Mesothelial cell of epicardium (in vitro differentiated cells): ENCODE measurements at regions not wholly inside any gene's neighbourhood (a gene's known extent, or its start where the extent isn't known, plus 50 kb on each side); places are given as distances from the start of the nearest gene placed in this dataset.
"Not testable (repeated sequence)": the region's sequence is repeated elsewhere in the genome, so short reads cannot be mapped to it uniquely, and the experiment has no call there.

Experiments
- DNase-seq, 2 experiments: peaks; one replicate each; pipeline ENCODE4 v3.0.0; 2021; ENCODE audit warnings: low spot score in 2 of 2; ENCODE audit not compliant: unreplicated experiment in 2 of 2
- H3K27ac Mint-ChIP-seq: 2 replicates; pipeline ENCODE4 v1.8.0; 2021; ENCODE audit warnings: mixed read lengths
- H3K27me3 Mint-ChIP-seq: 2 replicates; pipeline ENCODE4 v1.8.0; 2021; ENCODE audit warnings: low read depth, mixed read lengths
- H3K36me3 Mint-ChIP-seq: 2 replicates; pipeline ENCODE4 v1.8.0; 2021; ENCODE audit warnings: mixed read lengths
- H3K4me1 Mint-ChIP-seq: 2 replicates; pipeline ENCODE4 v1.8.0; 2021; ENCODE audit warnings: mixed read lengths
- H3K4me3 Mint-ChIP-seq: 2 replicates; pipeline ENCODE4 v1.8.0; 2021; ENCODE audit warnings: mild to moderate bottlenecking, moderate library complexity, mixed read lengths
- H3K9me3 Mint-ChIP-seq: 2 replicates; pipeline ENCODE4 v1.8.0; 2021; ENCODE audit warnings: mixed read lengths
- CTCF ChIP-seq: fragments of 200-600 bp; sonication (generic); IDR thresholded peaks from one replicate; pipeline ENCODE4 v1.5.0; 2021; ENCODE audit warnings: antibody characterized with exemption; ENCODE audit not compliant: unreplicated experiment

GRCh38 chr13:60229708-60230272 lies 66.1 kb upstream of the DIAPH3 start:
- H3K4me1 Mint-ChIP-seq: peaks cover 38% of the 10 kb centered on the region
- H3K9me3 Mint-ChIP-seq: no peaks in the 10 kb centered on the region
- no peaks in the 10 kb centered on the region for H3K36me3 Mint-ChIP-seq
- H3K4me3 Mint-ChIP-seq: no peak overlapping the region
- peak overlapping the region; percentile 93 for H3K27ac Mint-ChIP-seq
- H3K27me3 Mint-ChIP-seq: no peaks in the 10 kb centered on the region
- no peak for DNase-seq
- TF ChIP-seq CTCF: no peak

- H3K4me3 Mint-ChIP-seq: no peak overlapping the region
- no peaks in the 10 kb centered on the region for H3K36me3 Mint-ChIP-seq
- H3K4me1 Mint-ChIP-seq: peaks cover 38% of the 10 kb centered on the region
- H3K27ac Mint-ChIP-seq: peak overlapping the region; percentile 93
- no peaks in the 10 kb centered on the region for H3K9me3 Mint-ChIP-seq
- TF ChIP-seq CTCF: no peak
- no peaks in the 10 kb centered on the region for H3K27me3 Mint-ChIP-seq
- no peak for DNase-seq
Measured at GRCh38 chr13:60230593-60230992, 66.9 kb upstream of the DIAPH3 start.

DNA sequence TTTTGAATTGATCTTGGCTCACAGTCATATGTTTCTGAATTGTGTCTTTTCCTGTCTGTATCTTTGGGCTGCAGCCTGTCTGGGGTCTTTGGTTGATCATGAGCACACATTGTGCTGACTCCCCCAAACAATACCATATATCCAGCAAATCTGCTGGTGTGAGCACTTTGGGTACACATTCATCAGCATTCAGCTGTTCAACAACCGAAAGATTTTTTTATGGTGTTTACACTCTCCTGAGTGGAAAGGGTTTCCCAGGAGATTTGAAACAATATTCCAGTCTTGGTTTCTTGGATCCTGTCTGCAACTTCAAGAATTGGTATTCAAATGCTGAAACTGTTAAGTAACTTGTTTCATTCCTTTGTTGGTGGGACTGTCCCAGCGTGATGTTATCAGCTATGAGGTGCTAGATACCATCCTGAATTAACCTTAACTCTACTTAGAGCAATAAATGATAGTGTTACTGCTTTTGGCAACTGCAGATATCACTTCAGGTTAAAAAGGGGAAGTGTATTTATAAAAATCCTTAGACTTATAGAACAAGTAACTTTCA lies 78.4 kb upstream of the DIAPH3 start:
- TF ChIP-seq CTCF: no peak
- peaks cover 2% of the 10 kb centered on the region for H3K36me3 Mint-ChIP-seq
- DNase-seq: no peak
- H3K27ac Mint-ChIP-seq: no peak overlapping the region
- no peak overlapping the region for H3K4me3 Mint-ChIP-seq
- no peaks in the 10 kb centered on the region for H3K27me3 Mint-ChIP-seq
- peaks cover 6% of the 10 kb centered on the region for H3K9me3 Mint-ChIP-seq
- peaks cover 20% of the 10 kb centered on the region for H3K4me1 Mint-ChIP-seq

DNA sequence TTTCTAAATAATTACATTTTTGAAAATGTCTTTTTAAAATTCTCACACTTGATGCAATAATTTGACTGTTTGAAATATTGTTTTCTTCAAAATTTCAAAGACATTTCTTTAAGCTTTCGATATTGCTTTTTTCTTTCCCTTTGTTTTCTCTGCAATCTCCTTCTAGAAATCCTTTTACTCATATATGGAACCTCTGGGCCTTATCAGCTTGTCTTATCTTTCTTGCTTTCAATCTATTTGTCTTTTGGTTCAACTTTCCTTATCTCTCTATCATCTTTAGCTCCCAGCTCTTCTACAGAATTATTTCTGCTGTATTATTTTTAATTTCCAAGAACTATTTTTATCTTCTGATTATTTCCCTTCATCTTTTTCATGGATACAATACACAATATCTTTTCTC lies 80.7 kb upstream of the DIAPH3 start:
- Mint-ChIP-seq H3K36me3 (peaks cover 4% of the 10 kb centered on the region), H3K4me3 (no peak overlapping the region), H3K4me1 (peaks cover 20% of the 10 kb centered on the region), H3K27ac (peak overlapping the region; percentile 16), H3K27me3 (no peaks in the 10 kb centered on the region), H3K9me3 (peaks cover 3% of the 10 kb centered on the region)
- no peak for DNase-seq
- TF ChIP-seq CTCF: no peak

- peaks cover 27% of the 10 kb centered on the region for H3K9me3 Mint-ChIP-seq
- H3K4me1 Mint-ChIP-seq, DNase-seq: not testable (repeated sequence)
Measured at GRCh38 chr13:60251419-60251818, 87.7 kb upstream of the DIAPH3 start.

GRCh38 chr13:60258349-60258748 lies 94.6 kb upstream of the DIAPH3 start:
- Mint-ChIP-seq H3K27ac (no peak overlapping the region), H3K9me3 (peaks cover 45% of the 10 kb centered on the region), H3K4me3 (no peak overlapping the region), H3K36me3 (peaks cover 15% of the 10 kb centered on the region), H3K4me1 (peaks cover 4% of the 10 kb centered on the region), H3K27me3 (no peaks in the 10 kb centered on the region)
- no peak for TF ChIP-seq CTCF
- no peak for DNase-seq

More at GRCh38 chr13:60251419-60251818, 87.7 kb upstream of the DIAPH3 start:
- peaks cover 16% of the 10 kb centered on the region for H3K36me3 Mint-ChIP-seq
- not testable (repeated sequence) for H3K27me3 Mint-ChIP-seq, H3K27ac Mint-ChIP-seq, H3K4me3 Mint-ChIP-seq
